RWPE2 (cell line): ENCODE measurements at regions not wholly inside any gene's neighbourhood (a gene's known extent, or its start where the extent isn't known, plus 50 kb on each side); places are given as distances from the start of the nearest gene placed in this dataset.

Experiments used
- ATAC-seq: fragments of 200-7000 bp; cut with Tn5 transposase; 3 replicates; pipeline ENCODE4 v1.9.1; 2021; ENCODE audit warnings: low read depth
- DNase-seq: peaks from one replicate; pipeline ENCODE4 v3.0.0-alpha.2; 2020; ENCODE audit warnings: low spot score
- H3K27ac ChIP-seq: fragments of 450-650 bp; 2 replicates; pipeline ENCODE4 v1.5.1; 2017; ENCODE audit warnings: mild to moderate bottlenecking; ENCODE audit not compliant: poor library complexity, severe bottlenecking
- H3K27me3 ChIP-seq: fragments of 250-450 bp; sonication (Bioruptor Pico); 2 replicates; pipeline ENCODE4 v1.5.1; 2021; ENCODE audit warnings: mild to moderate bottlenecking, moderate library complexity; ENCODE audit not compliant: insufficient read depth, poor library complexity, severe bottlenecking
- H3K36me3 ChIP-seq: fragments of 250-450 bp; sonication (Bioruptor Pico); 2 replicates; pipeline ENCODE4 v1.5.1; 2020; ENCODE audit warnings: low read depth, mild to moderate bottlenecking, moderate library complexity
- H3K4me1 ChIP-seq: fragments of 250-450 bp; sonication (Bioruptor Pico); 2 replicates; pipeline ENCODE4 v1.5.1; 2021; ENCODE audit warnings: mild to moderate bottlenecking, moderate library complexity; ENCODE audit not compliant: insufficient read depth, poor library complexity, severe bottlenecking
- H3K4me3 ChIP-seq: fragments of 250-450 bp; sonication (Bioruptor Pico); 2 replicates; pipeline ENCODE4 v1.5.1; 2021; ENCODE audit warnings: mild to moderate bottlenecking, moderate library complexity; ENCODE audit not compliant: severe bottlenecking
- H3K9me3 ChIP-seq: fragments of 250-450 bp; sonication (Bioruptor Pico); 2 replicates; pipeline ENCODE4 v1.5.1; 2021; ENCODE audit warnings: mild to moderate bottlenecking, moderate library complexity; ENCODE audit not compliant: severe bottlenecking
- TF ChIP-seq, protein P1 (sequence below): fragments of 450-650 bp; IDR thresholded peaks from one replicate; pipeline ENCODE4 v1.5.1; 2017; ENCODE audit warnings: mild to moderate bottlenecking, moderate library complexity; ENCODE audit not compliant: poor library complexity, severe bottlenecking

DNA sequence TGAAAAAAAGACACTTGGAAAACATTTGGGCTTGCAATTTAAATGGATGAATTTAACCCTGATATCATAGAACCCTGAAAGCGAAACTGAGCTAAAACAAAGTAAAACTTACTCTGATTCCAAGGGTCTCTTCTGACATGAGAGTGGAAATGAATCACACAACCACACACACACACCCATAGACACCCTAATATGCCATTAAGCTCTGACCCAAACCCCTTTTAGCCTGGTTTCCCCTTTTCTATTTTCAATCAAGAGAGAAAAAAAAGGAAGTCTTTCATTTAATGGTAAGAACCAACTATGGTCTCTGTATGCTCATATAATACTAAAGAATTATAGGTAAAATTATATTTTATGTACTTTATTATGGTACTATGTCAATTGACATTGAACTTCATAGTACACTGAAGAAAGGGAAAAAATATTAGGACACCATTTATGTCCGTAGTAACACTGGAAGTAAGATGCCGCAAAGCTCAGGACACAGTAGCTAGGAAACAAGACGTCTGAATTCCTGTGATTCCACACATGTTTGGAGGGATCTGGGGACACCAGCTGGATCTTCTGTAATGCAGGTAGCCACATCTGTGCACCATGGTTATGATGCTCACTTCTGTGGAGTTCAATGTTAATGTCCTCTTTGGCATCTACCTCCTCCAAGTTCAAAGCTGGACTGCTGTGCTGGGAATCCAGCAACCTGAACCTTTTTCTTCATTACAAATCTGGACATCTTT lies 95.8 kb downstream of the PCSK1 start:
- ATAC-seq (no peak), DNase-seq (no peak)
- Histone ChIP-seq H3K9me3 (no peaks in the 10 kb centered on the region), H3K27me3 (no peaks in the 10 kb centered on the region), H3K36me3 (no peaks in the 10 kb centered on the region), H3K4me1 (peaks cover 13% of the 10 kb centered on the region), H3K27ac (peak overlapping the region; percentile 70), H3K4me3 (no peak overlapping the region)
- TF ChIP-seq, protein P1, sequence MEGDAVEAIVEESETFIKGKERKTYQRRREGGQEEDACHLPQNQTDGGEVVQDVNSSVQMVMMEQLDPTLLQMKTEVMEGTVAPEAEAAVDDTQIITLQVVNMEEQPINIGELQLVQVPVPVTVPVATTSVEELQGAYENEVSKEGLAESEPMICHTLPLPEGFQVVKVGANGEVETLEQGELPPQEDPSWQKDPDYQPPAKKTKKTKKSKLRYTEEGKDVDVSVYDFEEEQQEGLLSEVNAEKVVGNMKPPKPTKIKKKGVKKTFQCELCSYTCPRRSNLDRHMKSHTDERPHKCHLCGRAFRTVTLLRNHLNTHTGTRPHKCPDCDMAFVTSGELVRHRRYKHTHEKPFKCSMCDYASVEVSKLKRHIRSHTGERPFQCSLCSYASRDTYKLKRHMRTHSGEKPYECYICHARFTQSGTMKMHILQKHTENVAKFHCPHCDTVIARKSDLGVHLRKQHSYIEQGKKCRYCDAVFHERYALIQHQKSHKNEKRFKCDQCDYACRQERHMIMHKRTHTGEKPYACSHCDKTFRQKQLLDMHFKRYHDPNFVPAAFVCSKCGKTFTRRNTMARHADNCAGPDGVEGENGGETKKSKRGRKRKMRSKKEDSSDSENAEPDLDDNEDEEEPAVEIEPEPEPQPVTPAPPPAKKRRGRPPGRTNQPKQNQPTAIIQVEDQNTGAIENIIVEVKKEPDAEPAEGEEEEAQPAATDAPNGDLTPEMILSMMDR, result no peak

DNA sequence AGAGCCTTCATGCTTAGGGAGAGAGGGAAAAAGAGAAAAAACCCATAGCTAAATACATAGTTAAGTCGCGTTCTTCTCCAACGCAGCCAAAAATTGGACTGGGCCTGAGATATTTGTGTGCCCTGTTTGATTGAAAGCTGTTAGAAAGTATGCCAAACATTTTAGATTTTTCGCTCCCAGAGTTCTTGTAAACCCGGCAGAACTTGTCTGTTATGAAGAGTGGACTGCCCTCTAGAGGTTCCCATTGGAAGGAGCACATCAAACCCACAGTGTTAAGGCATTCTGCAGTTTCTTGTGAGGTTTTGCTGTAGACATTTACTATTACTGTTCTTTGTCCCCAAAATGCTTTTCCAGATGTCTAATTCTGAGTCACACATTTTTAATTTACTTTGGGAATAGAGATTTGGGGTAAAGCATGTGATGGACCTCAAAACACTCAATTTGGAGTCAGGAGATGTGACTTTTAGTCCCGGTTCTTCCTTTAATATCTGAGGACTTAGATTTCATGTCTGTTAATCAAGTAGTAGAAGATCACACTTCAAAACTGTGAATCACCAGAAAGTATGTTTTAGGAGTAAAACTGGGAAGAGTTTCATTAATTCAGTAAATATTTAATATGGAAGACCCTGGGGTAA lies 96.6 kb downstream of the PCSK1 start:
- Histone ChIP-seq H3K27ac (peak overlapping the region; percentile 70), H3K9me3 (no peaks in the 10 kb centered on the region), H3K36me3 (no peaks in the 10 kb centered on the region), H3K4me3 (no peak overlapping the region), H3K27me3 (no peaks in the 10 kb centered on the region), H3K4me1 (peaks cover 13% of the 10 kb centered on the region)
- TF ChIP-seq, protein P1, result peak; percentile 99
- ATAC-seq (peak; percentile 89), DNase-seq (no peak)

DNA sequence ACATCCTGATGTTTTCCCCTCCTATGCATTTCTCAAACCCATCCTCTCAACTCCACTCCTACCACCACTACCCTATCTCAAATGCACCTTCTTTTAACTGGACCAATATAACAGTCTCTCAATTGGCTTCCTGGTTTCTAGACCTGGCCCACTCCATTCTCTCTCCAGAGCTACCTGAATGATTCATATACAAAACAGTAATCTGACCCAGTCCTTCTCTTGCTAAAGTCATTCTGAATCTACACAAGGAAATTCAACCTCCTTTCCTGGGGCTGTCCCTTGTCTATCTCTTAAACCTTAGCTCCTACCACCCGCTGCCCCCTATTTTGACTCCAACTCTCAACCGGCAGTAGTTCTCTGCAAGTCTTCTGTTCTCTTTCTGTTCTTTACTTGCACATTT lies 97.2 kb downstream of the PCSK1 start:
- Histone ChIP-seq H3K9me3 (no peaks in the 10 kb centered on the region), H3K4me1 (peaks cover 17% of the 10 kb centered on the region), H3K36me3 (no peaks in the 10 kb centered on the region), H3K27ac (peak overlapping the region; percentile 70), H3K27me3 (no peaks in the 10 kb centered on the region), H3K4me3 (no peak overlapping the region)
- ATAC-seq, result peak; percentile 95
- TF ChIP-seq, protein P1, result no peak
- no peak for DNase-seq

DNA sequence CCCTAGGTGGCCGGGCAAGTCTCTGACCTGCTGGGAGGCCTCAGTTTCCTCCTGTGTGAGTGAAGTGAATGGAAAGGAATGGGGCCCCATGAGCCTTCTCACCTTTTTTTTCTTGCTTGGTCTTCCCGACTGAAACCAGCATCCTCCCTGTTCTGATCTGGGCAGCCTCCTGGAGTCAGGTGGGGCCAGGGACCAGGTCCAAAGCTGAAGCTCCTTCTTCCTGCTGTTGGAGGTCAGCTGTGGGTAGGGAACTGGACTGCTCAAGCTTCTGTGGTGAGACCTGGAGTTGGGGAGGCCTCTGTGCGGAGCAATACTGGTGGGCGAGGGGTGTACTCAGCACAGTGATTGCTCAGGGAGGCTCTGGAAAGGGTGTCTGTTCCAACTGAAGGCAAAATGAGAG lies 99.7 kb downstream of the PCSK1 start:
- H3K36me3 ChIP-seq, result no peaks in the 10 kb centered on the region
- H3K27me3 ChIP-seq, result no peaks in the 10 kb centered on the region
- DNase-seq (no peak), ATAC-seq (no peak)
- H3K27ac ChIP-seq, result no peak overlapping the region
- no peak overlapping the region for H3K4me3 ChIP-seq
- H3K4me1 ChIP-seq, result peaks cover 25% of the 10 kb centered on the region
- TF ChIP-seq, protein P1, result no peak
- no peaks in the 10 kb centered on the region for H3K9me3 ChIP-seq
